ENCODE measurements at regions not wholly inside any gene's neighbourhood (a gene's known extent, or its start where the extent isn't known, plus 50 kb on each side); places are given as distances from the start of the nearest gene placed in this dataset.

- H3K9me1 ChIP-seq (replicated peaks; ENCODE audit: control insufficient read depth, extremely low read depth, insufficient read depth, low read length): no peaks in the 10 kb centered on the region
- peaks cover 2% of the 10 kb centered on the region for H3K9me3 ChIP-seq (replicated peaks; ENCODE audit: control insufficient read depth, insufficient read depth, low read length)
- H3K36me3 ChIP-seq (ENCODE audit: control insufficient read depth in 2 of 2, extremely low read depth in 1 of 2, insufficient read depth in 2 of 2, low read length in 2 of 2): no peaks in the 10 kb centered on the region
- BruUV-seq (replicated peaks): no TSS peak
- H4K20me1 ChIP-seq (replicated peaks; ENCODE audit: control insufficient read depth, extremely low read depth, insufficient read depth, low read length): no peaks in the 10 kb centered on the region
- TF ChIP-seq POLR2AphosphoS5 (IDR thresholded peaks at IDR 0.05; ENCODE audit: insufficient read depth, low read depth, low read length): no peak
- no peak for TF ChIP-seq MAX (IDR thresholded peaks at IDR 0.05; ENCODE audit: insufficient read depth, insufficient read length)
- TF ChIP-seq GATA2 (IDR thresholded peaks at IDR 0.05; ENCODE audit: insufficient read depth, insufficient read length, low read depth, low read length): no peak
- TF ChIP-seq MYC (IDR thresholded peaks at IDR 0.05; ENCODE audit: low read depth, low read length): no peak
- TF ChIP-seq POLR2A (IDR thresholded peaks at IDR 0.05; ENCODE audit: low read depth, low read length): no peak
- TF ChIP-seq FOS (IDR thresholded peaks at IDR 0.05; ENCODE audit: borderline replicate concordance, insufficient read depth, low read length): no peak
- TF ChIP-seq JUN (IDR thresholded peaks at IDR 0.05; ENCODE audit: borderline replicate concordance, insufficient read depth, insufficient read length, low read depth): no peak
- TF ChIP-seq EZH2 (IDR thresholded peaks at IDR 0.05; ENCODE audit: borderline replicate concordance, low read depth, low read length, severe bottlenecking): no peak
- H3K27ac ChIP-seq (ENCODE audit: insufficient read depth, low read depth, low read length): no peak overlapping the region
- H3K4me3 ChIP-seq (replicated peaks in 1 of 3; ENCODE audit: insufficient read depth in 1 of 3, low read depth in 1 of 3, low read length in 3 of 3): no peak overlapping the region
- no peak overlapping the region for H3K9ac ChIP-seq (replicated peaks; ENCODE audit: extremely low read depth, insufficient read depth, low read length)
- no peaks in the 10 kb centered on the region for H3K4me1 ChIP-seq (ENCODE audit: control insufficient read depth, extremely low read depth, insufficient read depth, low read length)
- no peaks in the 10 kb centered on the region for H3K79me2 ChIP-seq (ENCODE audit: control insufficient read depth, insufficient read depth, low read length)
- dilution Hi-C loops (cut with MboI; ENCODE audit: extremely low pct_ligation_motif_present, low sequenced_read_pairs): no loop called here
- CTCF ChIA-PET: no interaction called here
- intact Hi-C loops (cut with micrococcal nuclease): no loop called here
- H2AFZ ChIP-seq (ENCODE audit: low read depth, low read length): no peak overlapping the region
- DNase-seq (ENCODE audit: low read depth, low spot score) (no peak), FAIRE-seq (no peak)
- H3K27me3 ChIP-seq (ENCODE audit: control insufficient read depth in 2 of 2, insufficient read depth in 2 of 2, low read length in 2 of 2): no peaks in the 10 kb centered on the region
- POLR2A ChIA-PET: no interaction called here
- H3K4me2 ChIP-seq (ENCODE audit: insufficient read depth, low read length): no peak overlapping the region
Measured at GRCh38 chr18:40630496-40630895, 1324.5 kb upstream of the PIK3C3 start.

GRCh38 chr18:40624959-40625358 lies 1330.1 kb upstream of the PIK3C3 start:
- no peak for FAIRE-seq
- no peaks in the 10 kb centered on the region for H3K9me1 ChIP-seq (replicated peaks; ENCODE audit: control insufficient read depth, extremely low read depth, insufficient read depth, low read length)
- no peaks in the 10 kb centered on the region for H4K20me1 ChIP-seq (replicated peaks; ENCODE audit: control insufficient read depth, extremely low read depth, insufficient read depth, low read length)
- ChIA-PET POLR2A (no interaction called here), CTCF (no interaction called here)
- no peak for DNase-seq (ENCODE audit: low read depth, low spot score)
- no peaks in the 10 kb centered on the region for H3K36me3 ChIP-seq (ENCODE audit: control insufficient read depth in 2 of 2, extremely low read depth in 1 of 2, insufficient read depth in 2 of 2, low read length in 2 of 2)
- H3K9ac ChIP-seq (replicated peaks; ENCODE audit: extremely low read depth, insufficient read depth, low read length): no peak overlapping the region
- dilution Hi-C loops (cut with MboI; ENCODE audit: extremely low pct_ligation_motif_present, low sequenced_read_pairs) (no loop called here), intact Hi-C loops (cut with micrococcal nuclease) (no loop called here)
- H3K79me2 ChIP-seq (ENCODE audit: control insufficient read depth, insufficient read depth, low read length): no peaks in the 10 kb centered on the region
- H3K9me3 ChIP-seq (replicated peaks; ENCODE audit: control insufficient read depth, insufficient read depth, low read length): peaks cover 2% of the 10 kb centered on the region
- H2AFZ ChIP-seq (ENCODE audit: low read depth, low read length): no peak overlapping the region
- no peak overlapping the region for H3K4me2 ChIP-seq (ENCODE audit: insufficient read depth, low read length)
- H3K4me3 ChIP-seq (replicated peaks in 1 of 3; ENCODE audit: insufficient read depth in 1 of 3, low read depth in 1 of 3, low read length in 3 of 3): no peak overlapping the region
- no peak overlapping the region for H3K27ac ChIP-seq (ENCODE audit: insufficient read depth, low read depth, low read length)
- no peaks in the 10 kb centered on the region for H3K27me3 ChIP-seq (ENCODE audit: control insufficient read depth in 2 of 2, insufficient read depth in 2 of 2, low read length in 2 of 2)
- BruUV-seq (replicated peaks): no TSS peak
- no peak for TF ChIP-seq POLR2A (IDR thresholded peaks at IDR 0.05; ENCODE audit: low read depth, low read length)
- TF ChIP-seq FOS (IDR thresholded peaks at IDR 0.05; ENCODE audit: borderline replicate concordance, insufficient read depth, low read length): no peak
- no peak for TF ChIP-seq POLR2AphosphoS5 (IDR thresholded peaks at IDR 0.05; ENCODE audit: insufficient read depth, low read depth, low read length)
- no peak for TF ChIP-seq GATA2 (IDR thresholded peaks at IDR 0.05; ENCODE audit: insufficient read depth, insufficient read length, low read depth, low read length)
- TF ChIP-seq JUN (IDR thresholded peaks at IDR 0.05; ENCODE audit: borderline replicate concordance, insufficient read depth, insufficient read length, low read depth): no peak
- no peak for TF ChIP-seq CTCF (IDR thresholded peaks at IDR 0.05; ENCODE audit: extremely low read depth in 1 of 2, insufficient read depth in 1 of 2, low read depth in 1 of 2, low read length in 2 of 2)
- TF ChIP-seq MAX (IDR thresholded peaks at IDR 0.05; ENCODE audit: insufficient read depth, insufficient read length): no peak
- TF ChIP-seq MYC (IDR thresholded peaks at IDR 0.05; ENCODE audit: low read depth, low read length): no peak
- TF ChIP-seq EZH2 (IDR thresholded peaks at IDR 0.05; ENCODE audit: borderline replicate concordance, low read depth, low read length, severe bottlenecking): no peak
- H3K4me1 ChIP-seq (ENCODE audit: control insufficient read depth, extremely low read depth, insufficient read depth, low read length): no peaks in the 10 kb centered on the region

Measured in endothelial cell of umbilical vein (primary cell).